Central memory CD8-positive, alpha-beta T cell (primary cell): ENCODE measurements at regions not wholly inside any gene's neighbourhood (a gene's known extent, or its start where the extent isn't known, plus 50 kb on each side); places are given as distances from the start of the nearest gene placed in this dataset.

Experiments used
- ATAC-seq: fragments of 150-1000 bp; cut with Tn5 transposase; replicated peaks from 2 replicates; pipeline ENCODE4 v1.10.0; 2022; ENCODE audit warnings: mild to moderate bottlenecking, moderate FRiP score, moderate number of reproducible peaks; ENCODE audit not compliant: poor library complexity, severe bottlenecking; ENCODE audit errors: extremely low read depth
- DNase-seq, 2 donors: peaks; one replicate each; pipeline ENCODE4 v3.0.0; 2021; ENCODE audit warnings: low spot score in 2 of 2
- H3K27ac Mint-ChIP-seq: one replicate; pipeline ENCODE4 v1.8.0; 2022; ENCODE audit warnings: low read depth, mild to moderate bottlenecking, moderate library complexity, mixed read lengths
- H3K27me3 Mint-ChIP-seq: one replicate; pipeline ENCODE4 v1.8.0; 2022; ENCODE audit warnings: mixed read lengths
- H3K36me3 Mint-ChIP-seq: one replicate; pipeline ENCODE4 v1.8.0; 2022; ENCODE audit warnings: mild to moderate bottlenecking, moderate library complexity, mixed read lengths; ENCODE audit not compliant: insufficient read depth
- H3K4me1 Mint-ChIP-seq: one replicate; pipeline ENCODE4 v1.8.0; 2022; ENCODE audit warnings: mixed read lengths
- H3K4me3 Mint-ChIP-seq: one replicate; pipeline ENCODE4 v1.8.0; 2022; ENCODE audit warnings: mild to moderate bottlenecking, moderate library complexity, mixed read lengths
- H3K9me3 Mint-ChIP-seq: one replicate; pipeline ENCODE4 v1.8.0; 2022; ENCODE audit warnings: mixed read lengths

DNA sequence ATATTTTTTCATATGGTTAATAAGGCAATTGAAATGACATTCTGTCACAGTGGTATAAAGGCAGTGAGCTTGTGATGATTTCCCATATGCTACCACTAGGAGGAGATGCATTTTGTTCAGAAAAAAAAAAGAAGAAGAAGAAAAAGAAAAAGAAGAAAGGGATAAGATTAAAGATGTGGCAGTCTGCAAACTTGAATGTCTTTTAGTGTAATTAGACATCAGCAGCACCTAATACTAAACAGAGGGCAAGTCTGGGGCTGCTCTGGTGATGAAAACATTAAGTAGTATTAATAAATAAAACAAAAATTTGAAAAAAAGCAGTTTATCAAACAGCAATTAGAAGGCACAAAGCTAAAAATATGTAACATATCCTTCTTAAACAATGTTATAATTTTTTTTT is 95.4 kb upstream of the DEFB112 start:
- H3K27me3 Mint-ChIP-seq: no peaks in the 10 kb centered on the region
- H3K9me3 Mint-ChIP-seq: peaks cover 18% of the 10 kb centered on the region
- H3K36me3 Mint-ChIP-seq: no peaks in the 10 kb centered on the region
- ATAC-seq: no peak
- no peak overlapping the region for H3K4me3 Mint-ChIP-seq
- no peak overlapping the region for H3K27ac Mint-ChIP-seq
- DNase-seq: no peak
- H3K4me1 Mint-ChIP-seq: no peaks in the 10 kb centered on the region

DNA sequence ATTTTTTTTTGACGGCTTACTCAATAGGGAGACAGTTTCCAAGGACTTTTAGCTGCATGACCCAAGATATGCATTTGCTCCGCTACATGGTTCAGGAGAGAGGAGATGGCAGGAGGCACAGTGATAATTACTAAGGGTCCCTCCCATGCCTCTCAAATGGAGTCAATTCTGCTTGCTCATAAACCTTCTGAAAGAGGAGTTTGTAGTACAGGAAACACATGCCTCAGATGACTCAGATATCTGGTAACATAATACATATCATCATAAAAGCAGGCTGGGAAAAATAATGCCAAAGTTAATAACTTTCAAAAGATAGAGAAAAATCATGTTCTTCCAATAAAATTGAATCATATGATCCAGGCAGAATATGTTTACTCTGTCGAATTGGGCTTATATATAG is 97.6 kb upstream of the DEFB112 start:
- H3K27me3 Mint-ChIP-seq: no peaks in the 10 kb centered on the region
- peaks cover 11% of the 10 kb centered on the region for H3K9me3 Mint-ChIP-seq
- no peak overlapping the region for H3K4me3 Mint-ChIP-seq
- no peaks in the 10 kb centered on the region for H3K4me1 Mint-ChIP-seq
- no peak overlapping the region for H3K27ac Mint-ChIP-seq
- no peak for DNase-seq
- no peaks in the 10 kb centered on the region for H3K36me3 Mint-ChIP-seq
- ATAC-seq: no peak

DNA sequence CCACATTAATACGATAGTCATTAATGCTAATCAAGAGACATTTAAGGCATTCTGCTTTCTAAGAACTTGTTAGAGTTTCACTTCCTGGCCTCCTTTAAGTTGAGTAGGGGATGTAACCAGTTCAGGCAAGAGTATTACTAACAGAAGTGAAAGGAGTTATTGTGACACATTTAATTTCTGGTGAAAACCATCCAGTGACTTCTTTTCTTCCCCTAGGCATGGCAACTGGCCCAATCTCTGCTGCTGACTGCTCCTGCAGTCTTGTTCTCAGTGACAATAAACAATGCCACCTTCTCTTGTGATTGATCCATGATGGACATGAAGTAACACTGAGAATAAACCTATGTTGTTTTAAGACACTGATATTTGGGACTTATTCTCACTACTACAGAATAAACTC is 130.9 kb upstream of the DEFB112 start:
- Mint-ChIP-seq H3K27me3 (no peaks in the 10 kb centered on the region), H3K9me3 (peaks cover 16% of the 10 kb centered on the region), H3K4me1 (no peaks in the 10 kb centered on the region), H3K36me3 (peaks cover 2% of the 10 kb centered on the region), H3K27ac (no peak overlapping the region), H3K4me3 (no peak overlapping the region)
- DNase-seq (no peak), ATAC-seq (no peak)

- H3K27ac Mint-ChIP-seq: no peak overlapping the region
- H3K4me1 Mint-ChIP-seq: no peaks in the 10 kb centered on the region
- no peak overlapping the region for H3K4me3 Mint-ChIP-seq
- no peaks in the 10 kb centered on the region for H3K27me3 Mint-ChIP-seq
- no peak for ATAC-seq
- H3K36me3 Mint-ChIP-seq: no peaks in the 10 kb centered on the region
- no peak for DNase-seq
- H3K9me3 Mint-ChIP-seq: peaks cover 25% of the 10 kb centered on the region
These were observed 135.3 kb upstream of the DEFB112 start for GRCh38 chr6:50185006-50185405.

DNA sequence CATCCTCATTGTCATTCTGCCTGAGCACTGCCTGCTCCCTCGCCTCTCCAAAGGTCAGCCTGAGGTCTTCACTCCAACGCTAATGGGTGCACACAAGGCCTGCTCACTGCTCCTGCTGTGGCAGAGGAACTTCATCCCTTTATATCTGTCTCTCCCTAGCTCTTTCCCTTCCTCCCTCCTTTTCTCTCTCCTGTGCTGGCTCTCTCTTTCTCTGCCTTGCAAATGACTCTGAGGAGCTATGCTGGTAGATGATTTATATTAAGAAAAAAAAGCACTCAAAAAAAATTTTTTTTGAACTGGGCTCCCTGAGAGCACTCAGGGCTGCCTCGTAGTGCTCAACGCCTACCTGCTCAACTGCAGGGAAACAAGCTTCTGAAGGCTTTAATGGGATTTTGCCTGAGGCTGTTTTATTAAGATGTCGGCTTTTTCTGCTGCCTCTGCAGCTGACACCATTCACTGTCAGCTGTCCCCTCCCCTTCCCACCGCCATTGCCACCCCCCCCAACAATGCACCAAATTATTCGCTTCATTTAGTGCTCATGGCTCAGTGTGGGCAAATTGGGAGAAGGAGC is 137.7 kb upstream of the DEFB112 start:
- Mint-ChIP-seq H3K36me3 (no peaks in the 10 kb centered on the region), H3K4me1 (no peaks in the 10 kb centered on the region), H3K4me3 (no peak overlapping the region), H3K27ac (no peak overlapping the region), H3K27me3 (no peaks in the 10 kb centered on the region), H3K9me3 (peaks cover 38% of the 10 kb centered on the region)
- DNase-seq: no peak
- ATAC-seq: no peak

DNA sequence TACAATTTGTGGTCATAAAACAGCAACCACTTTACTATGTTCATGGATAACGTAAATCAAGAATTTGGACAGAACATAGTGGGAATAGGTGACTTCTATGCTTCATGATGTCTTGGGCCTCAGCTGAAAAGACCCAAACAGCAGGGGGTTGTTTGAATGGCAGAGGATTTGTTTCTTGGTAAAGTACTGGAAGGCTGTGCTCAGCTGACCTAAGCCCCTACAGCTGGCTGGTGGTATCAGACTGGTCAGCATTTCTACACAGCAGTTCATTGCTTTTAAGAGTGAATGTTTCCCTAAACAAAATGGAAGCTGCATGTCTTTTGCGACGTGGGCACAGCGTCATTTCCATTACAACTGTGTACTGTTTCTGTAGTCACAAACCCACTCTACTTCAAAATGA is 148.5 kb upstream of the DEFB112 start:
- no peaks in the 10 kb centered on the region for H3K27me3 Mint-ChIP-seq
- ATAC-seq (no peak), DNase-seq (no peak)
- no peaks in the 10 kb centered on the region for H3K4me1 Mint-ChIP-seq
- no peak overlapping the region for H3K27ac Mint-ChIP-seq
- H3K36me3 Mint-ChIP-seq: no peaks in the 10 kb centered on the region
- H3K9me3 Mint-ChIP-seq: no peaks in the 10 kb centered on the region
- no peak overlapping the region for H3K4me3 Mint-ChIP-seq

DNA sequence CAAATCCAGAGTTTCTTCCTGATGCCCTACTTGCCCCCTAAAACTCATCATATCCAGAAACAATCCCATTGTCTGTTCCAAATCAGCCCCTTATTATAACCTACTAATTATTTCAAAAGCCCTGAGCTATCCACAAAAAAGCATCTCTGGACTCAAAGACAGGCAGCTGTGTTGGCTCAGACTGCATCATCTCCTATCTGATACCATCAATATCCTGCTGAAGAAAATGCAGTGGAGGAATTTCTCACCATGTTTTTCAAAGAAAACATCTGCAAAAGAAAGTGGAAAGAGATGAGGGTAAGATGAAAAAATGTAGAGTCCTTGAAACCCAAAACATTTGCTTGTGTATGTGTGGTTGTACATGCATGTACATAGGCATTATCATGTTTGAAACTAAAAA is 153.0 kb upstream of the DEFB112 start:
- Mint-ChIP-seq H3K4me3 (no peak overlapping the region), H3K9me3 (peaks cover 11% of the 10 kb centered on the region), H3K4me1 (no peaks in the 10 kb centered on the region), H3K36me3 (no peaks in the 10 kb centered on the region), H3K27me3 (no peaks in the 10 kb centered on the region), H3K27ac (no peak overlapping the region)
- DNase-seq (no peak), ATAC-seq (no peak)

DNA sequence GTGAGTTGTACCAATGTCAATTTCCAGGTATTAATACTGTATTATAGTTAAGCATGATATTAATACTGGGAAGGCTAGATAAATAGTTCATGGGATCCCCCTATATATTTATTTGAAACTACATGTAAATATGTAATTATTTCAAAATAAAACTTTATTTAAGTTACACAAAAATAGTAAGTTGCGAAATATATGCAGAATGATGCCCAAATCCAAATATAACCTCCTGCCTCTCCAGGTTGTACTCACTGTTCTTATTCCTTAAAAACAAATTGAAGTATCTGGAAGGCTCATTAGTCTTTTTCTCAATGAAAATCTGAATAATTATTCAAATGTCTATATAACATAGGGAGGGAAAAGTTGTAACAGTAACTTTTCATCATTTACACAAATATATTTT is 161.9 kb upstream of the DEFB112 start:
- Mint-ChIP-seq H3K4me3 (no peak overlapping the region), H3K9me3 (peaks cover 20% of the 10 kb centered on the region), H3K36me3 (no peaks in the 10 kb centered on the region), H3K4me1 (no peaks in the 10 kb centered on the region), H3K27me3 (no peaks in the 10 kb centered on the region), H3K27ac (no peak overlapping the region)
- DNase-seq: no peak
- ATAC-seq: no peak

- H3K27ac Mint-ChIP-seq: no peak overlapping the region
- H3K9me3 Mint-ChIP-seq: peaks cover 11% of the 10 kb centered on the region
- H3K36me3 Mint-ChIP-seq: no peaks in the 10 kb centered on the region
- H3K4me1 Mint-ChIP-seq: no peaks in the 10 kb centered on the region
- no peak for DNase-seq
- no peak for ATAC-seq
- H3K4me3 Mint-ChIP-seq: no peak overlapping the region
- no peaks in the 10 kb centered on the region for H3K27me3 Mint-ChIP-seq
These were observed 163.4 kb upstream of the DEFB112 start for GRCh38 chr6:50213146-50213545.

DNA sequence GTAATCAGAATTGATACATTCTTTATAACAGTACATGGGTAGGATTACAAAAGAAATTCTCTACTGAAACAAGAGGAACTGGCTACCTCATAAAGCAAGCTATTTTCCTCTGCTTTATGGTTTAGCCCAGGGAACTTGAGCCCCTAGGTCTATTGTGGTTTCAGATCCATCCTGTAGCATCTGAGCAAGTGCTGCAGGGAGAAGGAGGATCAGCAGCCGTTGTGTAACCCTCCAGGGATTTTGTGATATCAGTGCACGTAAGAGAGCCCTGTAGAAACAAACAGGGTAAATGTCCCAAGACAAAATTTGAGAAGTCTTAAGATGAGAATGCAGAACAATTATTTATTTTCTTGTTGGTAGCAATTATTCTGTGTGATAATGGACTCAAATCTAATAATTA is 165.2 kb upstream of the DEFB112 start:
- Mint-ChIP-seq H3K27ac (no peak overlapping the region), H3K9me3 (peaks cover 10% of the 10 kb centered on the region), H3K4me1 (no peaks in the 10 kb centered on the region), H3K27me3 (no peaks in the 10 kb centered on the region), H3K4me3 (no peak overlapping the region), H3K36me3 (no peaks in the 10 kb centered on the region)
- ATAC-seq (no peak), DNase-seq (no peak)

GRCh38 chr6:50217841-50218240 is 168.1 kb upstream of the DEFB112 start:
- Mint-ChIP-seq H3K4me1 (no peaks in the 10 kb centered on the region), H3K36me3 (no peaks in the 10 kb centered on the region), H3K27ac (no peak overlapping the region), H3K9me3 (peaks cover 15% of the 10 kb centered on the region), H3K4me3 (no peak overlapping the region), H3K27me3 (no peaks in the 10 kb centered on the region)
- no peak for ATAC-seq
- DNase-seq: no peak

DNA sequence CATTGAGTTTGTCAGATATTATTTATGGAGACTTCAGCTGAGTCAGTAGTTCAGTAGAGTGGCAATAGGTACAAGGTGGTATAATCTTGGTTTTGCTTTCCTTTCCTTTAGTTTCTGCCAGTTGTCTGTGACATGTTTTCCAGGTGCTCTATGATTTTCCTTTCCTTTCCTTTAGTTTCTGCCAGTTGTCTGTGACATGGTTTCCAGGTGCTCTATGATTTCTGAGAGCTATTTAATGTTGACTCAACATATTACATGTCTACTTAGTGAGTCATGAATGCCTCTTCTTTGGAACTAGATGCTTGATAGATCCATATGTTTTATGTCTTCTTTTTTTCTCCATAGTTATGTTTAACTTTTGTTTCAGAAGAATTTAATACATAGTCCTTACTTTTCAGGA is 186.4 kb upstream of the DEFB112 start:
- ATAC-seq: no peak
- Mint-ChIP-seq H3K36me3 (no peaks in the 10 kb centered on the region), H3K27ac (no peak overlapping the region), H3K9me3 (peaks cover 20% of the 10 kb centered on the region), H3K4me1 (no peaks in the 10 kb centered on the region), H3K27me3 (no peaks in the 10 kb centered on the region), H3K4me3 (no peak overlapping the region)
- no peak for DNase-seq

GRCh38 chr6:50239853-50240252 is 190.1 kb upstream of the DEFB112 start:
- Mint-ChIP-seq H3K36me3 (no peaks in the 10 kb centered on the region), H3K9me3 (peaks cover 17% of the 10 kb centered on the region), H3K4me1 (no peaks in the 10 kb centered on the region), H3K27ac (no peak overlapping the region), H3K4me3 (no peak overlapping the region), H3K27me3 (no peaks in the 10 kb centered on the region)
- ATAC-seq: no peak
- no peak for DNase-seq

DNA sequence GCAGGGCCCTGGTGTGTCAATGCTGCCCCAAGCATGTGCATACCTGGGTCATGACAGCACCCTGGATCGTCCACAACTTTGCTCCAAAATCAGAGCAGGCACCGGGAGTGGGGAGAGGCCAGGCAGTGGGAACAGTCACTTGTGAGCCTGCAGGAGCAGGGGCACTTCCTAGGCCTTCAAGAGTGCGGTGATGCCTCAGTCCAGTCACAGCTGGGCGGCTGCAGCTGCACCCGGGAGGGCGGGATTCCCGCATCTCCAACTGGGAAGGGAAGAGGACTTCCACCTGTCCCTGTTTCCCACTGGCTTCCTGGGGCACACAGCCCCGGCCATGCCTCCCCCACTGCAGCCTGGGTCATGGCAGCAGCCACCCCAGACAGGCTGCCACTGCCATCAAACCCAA is 191.3 kb upstream of the DEFB112 start:
- ATAC-seq (no peak), DNase-seq (no peak)
- Mint-ChIP-seq H3K27ac (no peak overlapping the region), H3K4me3 (no peak overlapping the region), H3K27me3 (no peaks in the 10 kb centered on the region), H3K4me1 (no peaks in the 10 kb centered on the region), H3K9me3 (peaks cover 17% of the 10 kb centered on the region), H3K36me3 (no peaks in the 10 kb centered on the region)
